Colonic mucosa (tissue), 4 donors: ENCODE measurements at regions not wholly inside any gene's neighbourhood (a gene's known extent, or its start where the extent isn't known, plus 50 kb on each side); places are given as distances from the start of the nearest gene placed in this dataset.

ENCODE experiments used
- DNase-seq: peaks from one replicate; pipeline ENCODE4 v3.0.0-alpha.2; 2020
- H3K27ac ChIP-seq: fragments of 200-600 bp; one replicate; pipeline ENCODE4 v1.8.0; 2021
- H3K27me3 ChIP-seq: fragments of 200-600 bp; one replicate; pipeline ENCODE4 v1.8.0; 2021
- H3K36me3 ChIP-seq: fragments of 200-600 bp; one replicate; pipeline ENCODE4 v1.8.0; 2021
- H3K4me1 ChIP-seq: fragments of 200-600 bp; one replicate; pipeline ENCODE4 v1.8.0; 2021; ENCODE audit warnings: mild to moderate bottlenecking
- H3K4me3 ChIP-seq: fragments of 200-600 bp; one replicate; pipeline ENCODE4 v1.8.0; 2021
- H3K9ac ChIP-seq, 2 donors: one replicate each; pipeline ENCODE4 v1.7.0; 2013; ENCODE audit warnings: control low read depth in 2 of 2, low read depth in 2 of 2, low read length in 2 of 2
- H3K9me3 ChIP-seq: fragments of 200-600 bp; one replicate; pipeline ENCODE4 v1.8.0; 2021
- intact Hi-C: fragments of 100-400 bp; cut with DNase I; formaldehyde crosslinking; loops from one replicate; pipeline ENCODE4 v1.14.1; 2022
- TF ChIP-seq, protein P1 (sequence below): fragments of 200-600 bp; IDR thresholded peaks from one replicate; pipeline ENCODE4 v1.8.0; 2022; ENCODE audit warnings: antibody characterized with exemption, mild to moderate bottlenecking
- donor health status: healthy.
- donor health status: DM: no; HTN: no; CAD: no.
- donor health status: DM: no; HTN: no; CAD: no.

DNA sequence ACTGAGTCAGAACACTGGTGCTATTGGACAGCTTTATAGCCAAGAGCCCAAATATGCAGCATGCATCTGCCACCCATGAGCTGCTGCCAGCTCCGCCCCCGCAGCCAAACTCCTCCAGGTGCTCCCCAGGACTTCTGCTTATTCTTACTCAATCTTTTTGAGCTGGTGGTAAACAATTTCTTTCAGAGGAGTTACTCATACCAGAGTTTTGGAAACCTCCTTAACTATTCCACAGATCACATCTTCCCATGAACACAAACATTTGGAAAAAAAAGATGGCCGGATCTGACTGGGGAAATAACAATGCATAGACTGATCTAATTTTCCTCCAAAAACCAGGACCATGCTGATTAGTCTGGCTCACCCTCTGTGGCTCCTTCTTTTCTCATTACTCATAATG, 399.9 kb downstream of the GPM6A start:
- Histone ChIP-seq H3K27ac (no peak overlapping the region), H3K9me3 (peaks cover 4% of the 10 kb centered on the region), H3K9ac (no peak overlapping the region), H3K27me3 (no peaks in the 10 kb centered on the region), H3K4me1 (no peaks in the 10 kb centered on the region), H3K36me3 (no peaks in the 10 kb centered on the region), H3K4me3 (no peak overlapping the region)
- TF ChIP-seq, protein P1, sequence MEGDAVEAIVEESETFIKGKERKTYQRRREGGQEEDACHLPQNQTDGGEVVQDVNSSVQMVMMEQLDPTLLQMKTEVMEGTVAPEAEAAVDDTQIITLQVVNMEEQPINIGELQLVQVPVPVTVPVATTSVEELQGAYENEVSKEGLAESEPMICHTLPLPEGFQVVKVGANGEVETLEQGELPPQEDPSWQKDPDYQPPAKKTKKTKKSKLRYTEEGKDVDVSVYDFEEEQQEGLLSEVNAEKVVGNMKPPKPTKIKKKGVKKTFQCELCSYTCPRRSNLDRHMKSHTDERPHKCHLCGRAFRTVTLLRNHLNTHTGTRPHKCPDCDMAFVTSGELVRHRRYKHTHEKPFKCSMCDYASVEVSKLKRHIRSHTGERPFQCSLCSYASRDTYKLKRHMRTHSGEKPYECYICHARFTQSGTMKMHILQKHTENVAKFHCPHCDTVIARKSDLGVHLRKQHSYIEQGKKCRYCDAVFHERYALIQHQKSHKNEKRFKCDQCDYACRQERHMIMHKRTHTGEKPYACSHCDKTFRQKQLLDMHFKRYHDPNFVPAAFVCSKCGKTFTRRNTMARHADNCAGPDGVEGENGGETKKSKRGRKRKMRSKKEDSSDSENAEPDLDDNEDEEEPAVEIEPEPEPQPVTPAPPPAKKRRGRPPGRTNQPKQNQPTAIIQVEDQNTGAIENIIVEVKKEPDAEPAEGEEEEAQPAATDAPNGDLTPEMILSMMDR = no peak
- no peak for DNase-seq
- intact Hi-C loops = no loop called here

DNA sequence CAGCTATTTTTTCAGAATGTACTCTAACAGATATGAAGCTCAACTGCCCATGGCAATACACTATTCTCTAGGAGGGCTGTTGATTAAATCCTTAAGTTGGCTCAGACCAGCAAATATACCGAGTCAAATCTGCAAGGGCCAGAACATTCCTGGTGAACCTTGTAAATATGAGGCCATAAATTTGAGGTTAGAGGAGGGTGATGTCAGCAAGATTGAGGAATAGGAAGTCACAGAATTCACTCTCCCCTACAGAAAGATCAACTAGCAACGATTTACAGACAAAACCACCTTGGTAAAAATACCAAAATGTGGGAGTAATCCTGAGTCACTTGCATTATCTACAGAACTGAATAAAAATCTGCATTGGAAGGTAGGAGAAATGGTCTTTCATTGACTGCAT, 399.3 kb downstream of the GPM6A start:
- Histone ChIP-seq H3K4me1 (no peaks in the 10 kb centered on the region), H3K4me3 (no peak overlapping the region), H3K9me3 (peaks cover 4% of the 10 kb centered on the region), H3K9ac (no peak overlapping the region), H3K36me3 (no peaks in the 10 kb centered on the region), H3K27me3 (no peaks in the 10 kb centered on the region), H3K27ac (no peak overlapping the region)
- DNase-seq = no peak
- intact Hi-C loops = no loop called here
- TF ChIP-seq, protein P1 = no peak

DNA sequence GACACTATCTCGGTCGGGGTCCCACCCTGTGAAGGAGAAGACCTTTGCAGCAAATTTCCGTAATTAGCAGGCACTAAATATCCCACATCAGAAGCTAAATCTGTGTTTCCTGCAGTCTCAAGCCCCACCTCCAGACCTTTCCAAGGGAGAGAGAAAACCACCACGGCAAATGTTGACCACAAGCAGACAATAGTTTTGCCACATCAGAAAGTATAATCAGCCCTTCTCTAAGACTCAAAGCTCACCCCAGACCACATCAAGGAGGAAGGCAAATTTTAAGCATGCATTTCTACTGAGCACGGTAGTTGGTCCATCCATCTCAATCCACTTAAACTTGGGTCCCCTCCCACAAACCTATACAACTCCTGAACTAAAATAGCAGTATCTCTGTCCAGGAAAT, 398.5 kb downstream of the GPM6A start:
- H3K4me1 ChIP-seq = no peaks in the 10 kb centered on the region
- H3K27ac ChIP-seq = no peak overlapping the region
- no peak overlapping the region for H3K9ac ChIP-seq
- H3K4me3 ChIP-seq = no peak overlapping the region
- H3K36me3 ChIP-seq = no peaks in the 10 kb centered on the region
- peaks cover 4% of the 10 kb centered on the region for H3K9me3 ChIP-seq
- TF ChIP-seq, protein P1 = no peak
- intact Hi-C loops = no loop called here
- no peak for DNase-seq
- H3K27me3 ChIP-seq = no peaks in the 10 kb centered on the region

DNA sequence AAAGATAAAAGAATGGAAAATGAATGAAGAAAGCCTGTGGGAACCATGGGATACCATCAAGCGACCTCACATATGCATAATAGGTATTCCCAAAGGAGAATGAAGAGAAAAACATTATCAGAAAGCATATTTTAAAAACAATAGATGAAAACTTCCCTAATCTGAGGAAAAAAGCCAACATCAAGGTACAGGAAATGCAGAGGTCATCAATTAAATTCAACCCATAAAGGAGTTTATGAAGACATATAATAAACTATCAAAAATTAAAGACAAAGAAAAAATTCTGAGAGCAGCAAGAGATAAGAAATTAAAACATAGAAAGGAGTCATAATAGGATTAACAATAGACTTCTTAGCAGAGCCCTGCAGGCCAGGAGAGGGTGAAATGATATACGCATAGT, 397.5 kb downstream of the GPM6A start:
- Histone ChIP-seq H3K4me1 (no peaks in the 10 kb centered on the region), H3K27ac (no peak overlapping the region), H3K9ac (no peak overlapping the region), H3K4me3 (no peak overlapping the region), H3K9me3 (peaks cover 4% of the 10 kb centered on the region), H3K36me3 (no peaks in the 10 kb centered on the region), H3K27me3 (no peaks in the 10 kb centered on the region)
- intact Hi-C loops = no loop called here
- TF ChIP-seq, protein P1 = no peak
- no peak for DNase-seq

DNA sequence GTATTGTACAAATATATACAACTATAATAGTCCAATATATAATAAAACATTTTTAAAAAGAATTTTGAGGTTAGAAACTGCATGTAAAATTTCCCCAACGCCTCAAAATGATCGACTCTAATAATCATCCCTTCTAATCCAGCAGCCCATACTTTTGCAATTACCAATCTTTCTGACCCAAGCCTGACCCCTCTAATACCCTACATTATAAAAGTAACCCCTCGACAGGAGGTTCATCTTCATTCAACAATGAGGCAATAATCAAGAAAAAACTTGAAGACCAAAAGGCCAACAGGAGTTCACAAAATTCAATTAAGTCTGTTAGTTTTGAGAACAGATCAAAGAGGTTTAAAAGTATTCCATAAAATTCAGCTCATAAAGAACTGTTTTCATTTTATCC, 393.5 kb downstream of the GPM6A start:
- Histone ChIP-seq H3K27me3 (no peaks in the 10 kb centered on the region), H3K9me3 (no peaks in the 10 kb centered on the region), H3K4me1 (no peaks in the 10 kb centered on the region), H3K27ac (no peak overlapping the region), H3K36me3 (no peaks in the 10 kb centered on the region), H3K4me3 (no peak overlapping the region), H3K9ac (no peak overlapping the region)
- intact Hi-C loops = no loop called here
- TF ChIP-seq, protein P1 = no peak
- no peak for DNase-seq

DNA sequence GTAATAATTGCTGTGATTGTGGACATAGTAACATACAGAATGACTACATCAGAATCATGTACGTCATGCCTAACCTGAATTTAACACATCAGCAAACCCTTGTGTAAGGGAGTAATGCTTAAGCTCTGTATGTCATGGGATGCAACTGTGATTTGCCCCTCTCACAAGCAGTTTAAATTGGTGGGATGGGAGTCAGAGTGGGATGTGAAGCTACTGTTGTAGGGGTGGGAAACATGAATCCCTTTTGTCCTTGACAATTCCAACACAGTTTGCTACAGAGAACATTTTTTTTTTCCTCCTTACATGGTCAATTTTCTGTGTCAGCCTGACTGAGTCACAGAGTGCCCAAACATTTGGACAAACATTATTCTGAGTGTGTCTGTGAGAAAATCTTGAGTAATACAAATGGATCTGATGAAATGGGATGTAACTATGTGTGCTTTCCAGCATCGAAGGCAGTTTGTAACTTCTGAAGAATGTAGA, 392.8 kb downstream of the GPM6A start:
- no peak for DNase-seq
- Histone ChIP-seq H3K27me3 (no peaks in the 10 kb centered on the region), H3K27ac (no peak overlapping the region), H3K9me3 (no peaks in the 10 kb centered on the region), H3K4me3 (no peak overlapping the region), H3K9ac (no peak overlapping the region), H3K36me3 (no peaks in the 10 kb centered on the region), H3K4me1 (no peaks in the 10 kb centered on the region)
- TF ChIP-seq, protein P1 = no peak
- intact Hi-C loops = no loop called here
